Tibial artery (tissue), 4 donors: ENCODE measurements at regions not wholly inside any gene's neighbourhood (a gene's known extent, or its start where the extent isn't known, plus 50 kb on each side); places are given as distances from the start of the nearest gene placed in this dataset.

Source experiments
- DNase-seq, 2 donors: peaks; one replicate each; pipeline ENCODE4 v3.0.0-alpha.2; 2019
- H3K27ac ChIP-seq, 2 donors: fragments of 200-600 bp; sonication (generic) in 1 of 2; 1 replicate in 1 of 2; 2 replicates in 1 of 2; pipeline ENCODE4 v1.5.1; 2018 to 2019; ENCODE audit warnings: mild to moderate bottlenecking in 1 of 2
- H3K27me3 ChIP-seq, 2 donors: fragments of 200-600 bp; sonication (generic) in 1 of 2; one replicate each; pipeline versions ENCODE4 v1.5.1 to v1.6.0; 2016 to 2019
- H3K36me3 ChIP-seq, 3 donors: fragments of 200-600 bp; sonication (generic) in 2 of 3; one replicate each; pipeline ENCODE4 v1.5.1; 2016 to 2019; ENCODE audit warnings: mild to moderate bottlenecking in 2 of 3
- H3K4me1 ChIP-seq, 4 donors: fragments of 200-600 bp; sonication (generic) in 2 of 4; 1 replicate in 3 of 4; 2 replicates in 1 of 4; pipeline ENCODE4 v1.5.1; 2016 to 2019
- H3K4me3 ChIP-seq, 2 donors: fragments of 200-600 bp; sonication (generic) in 1 of 2; 1 replicate in 1 of 2; 2 replicates in 1 of 2; pipeline ENCODE4 v1.5.1; 2018 to 2019; ENCODE audit warnings: mild to moderate bottlenecking in 2 of 2
- H3K9me3 ChIP-seq, 3 donors: fragments of 200-600 bp; sonication (generic) in 1 of 3; one replicate each; pipeline ENCODE4 v1.5.1; 2016 to 2019
- CTCF ChIP-seq, 2 experiments: fragments of 200-600 bp in 1 of 2; fragments of 450-650 bp in 1 of 2; IDR thresholded peaks; one replicate each; pipeline ENCODE4 v1.5.1; 2017 to 2019; ENCODE audit warnings: antibody characterized with exemption in 2 of 2, mild to moderate bottlenecking in 1 of 2, moderate library complexity in 1 of 2
- intact Hi-C: fragments of 100-400 bp; cut with DNase I; formaldehyde crosslinking; loops from one replicate; pipeline ENCODE4 v1.15.0; 2023; ENCODE audit warnings: low total_unique reads

- Histone ChIP-seq H3K27me3 (no peaks in the 10 kb centered on the region), H3K36me3 (no peaks in the 10 kb centered on the region), H3K4me3 (no peak overlapping the region), H3K27ac (no peak overlapping the region), H3K9me3 (no peaks in the 10 kb centered on the region), H3K4me1 (no peaks in the 10 kb centered on the region)
- no peak for TF ChIP-seq CTCF (IDR thresholded peaks at IDR 0.05)
- no peak for DNase-seq
- intact Hi-C loops: no loop called here
Observed at GRCh38 chr1:238489006-238489405, 598.3 kb upstream of the ZP4 start.

- DNase-seq: no peak
- H3K27me3 ChIP-seq: no peaks in the 10 kb centered on the region
- no peaks in the 10 kb centered on the region for H3K36me3 ChIP-seq
- intact Hi-C loops: no loop called here
- H3K4me1 ChIP-seq: no peaks in the 10 kb centered on the region
- H3K4me3 ChIP-seq: no peak overlapping the region
- TF ChIP-seq CTCF (IDR thresholded peaks at IDR 0.05): no peak
- H3K9me3 ChIP-seq: no peaks in the 10 kb centered on the region
- H3K27ac ChIP-seq: no peak overlapping the region
Observed at GRCh38 chr1:238488401-238488800, 597.7 kb upstream of the ZP4 start.

GRCh38 chr1:238487931-238488330 is 597.2 kb upstream of the ZP4 start:
- no peak for TF ChIP-seq CTCF (IDR thresholded peaks at IDR 0.05)
- no peak overlapping the region for H3K27ac ChIP-seq
- intact Hi-C loops: no loop called here

GRCh38 chr1:238485912-238486209 is 595.1 kb upstream of the ZP4 start:
- H3K4me1 ChIP-seq: no peaks in the 10 kb centered on the region
- no peaks in the 10 kb centered on the region for H3K36me3 ChIP-seq
- peak overlapping the region; percentile 72 to 78 for H3K27ac ChIP-seq
- TF ChIP-seq CTCF (IDR thresholded peaks at IDR 0.05): no peak
- H3K4me3 ChIP-seq: peak overlapping the region; percentile 52 to 60
- H3K27me3 ChIP-seq: no peaks in the 10 kb centered on the region
- no peak for DNase-seq
- intact Hi-C loops: no loop called here
- no peaks in the 10 kb centered on the region for H3K9me3 ChIP-seq

More at GRCh38 chr1:238487931-238488330, 597.2 kb upstream of the ZP4 start:
- Histone ChIP-seq H3K4me3 (no peak overlapping the region), H3K4me1 (no peaks in the 10 kb centered on the region), H3K9me3 (no peaks in the 10 kb centered on the region), H3K36me3 (no peaks in the 10 kb centered on the region), H3K27me3 (no peaks in the 10 kb centered on the region)
- DNase-seq: no peak

GRCh38 chr1:238485057-238485911 is 594.6 kb upstream of the ZP4 start:
- intact Hi-C loops: no loop called here
- Histone ChIP-seq H3K36me3 (no peaks in the 10 kb centered on the region), H3K4me1 (no peaks in the 10 kb centered on the region), H3K4me3 (peak overlapping the region; percentile 52 to 60), H3K27ac (peak overlapping the region; percentile 72 to 78), H3K9me3 (no peaks in the 10 kb centered on the region), H3K27me3 (no peaks in the 10 kb centered on the region)
- no peak for TF ChIP-seq CTCF (IDR thresholded peaks at IDR 0.05)
- DNase-seq: peak in 1 of 2 donors; percentile 44
